Ectodermal cell (in vitro differentiated cells): ENCODE measurements at regions not wholly inside any gene's neighbourhood (a gene's known extent, or its start where the extent isn't known, plus 50 kb on each side); places are given as distances from the start of the nearest gene placed in this dataset.
"Not testable (repeated sequence)": the region's sequence is repeated elsewhere in the genome, so short reads cannot be mapped to it uniquely, and the experiment has no call there.

Experiments
- H3K27ac ChIP-seq: 2 replicates; pipeline ENCODE4 v1.7.0; 2013; ENCODE audit warnings: mild to moderate bottlenecking, low read depth, low read length; ENCODE audit not compliant: insufficient read depth, poor library complexity, severe bottlenecking
- H3K27me3 ChIP-seq: 2 replicates; pipeline ENCODE4 v1.7.0; 2013; ENCODE audit warnings: mild to moderate bottlenecking, low read length; ENCODE audit not compliant: insufficient read depth, control insufficient read depth, poor library complexity, severe bottlenecking
- H3K36me3 ChIP-seq: one replicate; pipeline ENCODE4 v1.7.0; 2013; ENCODE audit warnings: low read length; ENCODE audit not compliant: control insufficient read depth, insufficient read depth
- H3K4me1 ChIP-seq: one replicate; pipeline ENCODE4 v1.7.0; 2013; ENCODE audit warnings: low read length; ENCODE audit not compliant: control insufficient read depth, insufficient read depth
- H3K4me3 ChIP-seq: 2 replicates; pipeline ENCODE4 v1.7.0; 2013; ENCODE audit warnings: low read depth, low read length, control low read depth; ENCODE audit not compliant: insufficient read depth
- H3K9me3 ChIP-seq: 2 replicates; pipeline ENCODE4 v1.7.0; 2013; ENCODE audit warnings: mild to moderate bottlenecking, low read length, moderate library complexity; ENCODE audit not compliant: control insufficient read depth
- WGBS, 2 experiments: methylation state at CpG; one replicate each; pipeline ENCODE4 v1.1.7; 2013; ENCODE audit warnings: missing lambda C conversion rate in 2 of 2; 5-methylcytosine and 5-hydroxymethylcytosine counted together

GRCh38 chr7:67890316-67890715 is 893.7 kb downstream of the TYW1 start:
- no peak overlapping the region for H3K4me3 ChIP-seq
- no peaks in the 10 kb centered on the region for H3K4me1 ChIP-seq
- H3K36me3 ChIP-seq = no peaks in the 10 kb centered on the region
- H3K27me3 ChIP-seq = no peaks in the 10 kb centered on the region
- WGBS, 2 experiments = 89% methylated on average over 12 of the region's 12 CpGs
- H3K27ac ChIP-seq = no peak overlapping the region
- no peaks in the 10 kb centered on the region for H3K9me3 ChIP-seq

- Histone ChIP-seq H3K4me1 (no peaks in the 10 kb centered on the region), H3K9me3 (no peaks in the 10 kb centered on the region), H3K27me3 (no peaks in the 10 kb centered on the region), H3K27ac (no peak overlapping the region), H3K4me3 (no peak overlapping the region), H3K36me3 (no peaks in the 10 kb centered on the region)
- WGBS, 2 experiments = 91 to 96% methylated on average over 6 of the region's 6 CpGs
These were observed 898.1 kb downstream of the TYW1 start for GRCh38 chr7:67894746-67895145.

- no peaks in the 10 kb centered on the region for H3K36me3 ChIP-seq
- no peaks in the 10 kb centered on the region for H3K9me3 ChIP-seq
- no peaks in the 10 kb centered on the region for H3K4me1 ChIP-seq
- no peak overlapping the region for H3K4me3 ChIP-seq
- no peaks in the 10 kb centered on the region for H3K27me3 ChIP-seq
- no peak overlapping the region for H3K27ac ChIP-seq
These were observed 900.1 kb downstream of the TYW1 start for GRCh38 chr7:67896721-67897120.

GRCh38 chr7:67900456-67900855 is 903.8 kb downstream of the TYW1 start:
- H3K27ac ChIP-seq = no peak overlapping the region
- no peaks in the 10 kb centered on the region for H3K9me3 ChIP-seq
- 69 to 82% methylated on average over 2 of the region's 2 CpGs for WGBS, 2 experiments
- no peaks in the 10 kb centered on the region for H3K4me1 ChIP-seq
- no peaks in the 10 kb centered on the region for H3K36me3 ChIP-seq
- H3K27me3 ChIP-seq = no peaks in the 10 kb centered on the region
- H3K4me3 ChIP-seq = no peak overlapping the region

GRCh38 chr7:67901808-67902480 is 905.3 kb downstream of the TYW1 start:
- 94 to 95% methylated on average over 17 of the region's 17 CpGs for WGBS, 2 experiments
- no peaks in the 10 kb centered on the region for H3K9me3 ChIP-seq
- no peaks in the 10 kb centered on the region for H3K36me3 ChIP-seq
- H3K27me3 ChIP-seq = no peaks in the 10 kb centered on the region
- H3K4me1 ChIP-seq = no peaks in the 10 kb centered on the region
- H3K4me3 ChIP-seq = no peak overlapping the region
- H3K27ac ChIP-seq = no peak overlapping the region

GRCh38 chr7:67907792-67908191 is 911.2 kb downstream of the TYW1 start:
- Histone ChIP-seq H3K4me3 (no peak overlapping the region), H3K9me3 (no peaks in the 10 kb centered on the region), H3K36me3 (no peaks in the 10 kb centered on the region), H3K4me1 (no peaks in the 10 kb centered on the region), H3K27me3 (no peaks in the 10 kb centered on the region), H3K27ac (no peak overlapping the region)
- WGBS, 2 experiments = 74 to 79% methylated on average over 5 of the region's 5 CpGs

GRCh38 chr7:67912437-67912836 is 915.8 kb downstream of the TYW1 start:
- H3K27me3 ChIP-seq = no peaks in the 10 kb centered on the region
- no peak overlapping the region for H3K27ac ChIP-seq
- 92 to 97% methylated on average over 2 of the region's 2 CpGs for WGBS, 2 experiments
- H3K4me3 ChIP-seq = no peak overlapping the region
- H3K9me3 ChIP-seq = no peaks in the 10 kb centered on the region
- no peaks in the 10 kb centered on the region for H3K36me3 ChIP-seq
- H3K4me1 ChIP-seq = no peaks in the 10 kb centered on the region

- Histone ChIP-seq H3K4me1 (no peaks in the 10 kb centered on the region), H3K27ac (no peak overlapping the region)
These were observed 917.0 kb downstream of the TYW1 start for GRCh38 chr7:67913604-67914003.

GRCh38 chr7:67916111-67916510 is 919.5 kb downstream of the TYW1 start:
- H3K27ac ChIP-seq, H3K27me3 ChIP-seq, H3K4me1 ChIP-seq, H3K4me3 ChIP-seq, H3K9me3 ChIP-seq, H3K36me3 ChIP-seq: not testable (repeated sequence)
- WGBS, 2 experiments = 86 to 95% methylated on average over 1 of the region's 1 CpG

More at GRCh38 chr7:67913604-67914003, 917.0 kb downstream of the TYW1 start:
- no peaks in the 10 kb centered on the region for H3K27me3 ChIP-seq
- H3K9me3 ChIP-seq = no peaks in the 10 kb centered on the region
- H3K36me3 ChIP-seq = no peaks in the 10 kb centered on the region
- H3K4me3 ChIP-seq = no peak overlapping the region

- Histone ChIP-seq H3K27me3 (no peaks in the 10 kb centered on the region), H3K4me1 (no peaks in the 10 kb centered on the region), H3K27ac (no peak overlapping the region), H3K9me3 (no peaks in the 10 kb centered on the region), H3K36me3 (no peaks in the 10 kb centered on the region), H3K4me3 (no peak overlapping the region)
- WGBS, 2 experiments = 89 to 91% methylated on average over 6 to 9 of the region's 9 CpGs
These were observed 920.2 kb downstream of the TYW1 start for GRCh38 chr7:67916571-67917436.
